ENCODE measurements at regions not wholly inside any gene's neighbourhood (a gene's known extent, or its start where the extent isn't known, plus 50 kb on each side); places are given as distances from the start of the nearest gene placed in this dataset.

- no peaks in the 10 kb centered on the region for H3K9me3 ChIP-seq (ENCODE audit: control insufficient read depth, low read depth, low read length)
- Mint-ChIP-seq H3K4me1 (no peaks in the 10 kb centered on the region), H3K4me3 (no peak overlapping the region), H3K27ac (no peak overlapping the region), H3K9me3 (peaks cover 22 to 28% of the 10 kb centered on the region in 2 experiments), H3K27me3 (ENCODE audit: low read depth) (no peaks in the 10 kb centered on the region; the same call in 1 of the 2 replicates), H3K36me3 (ENCODE audit: insufficient read depth in 1 of 3, low read depth in 3 of 3) (peaks cover 9 to 20% (median 19%) of the 10 kb centered on the region in 3 experiments)
- no peaks in the 10 kb centered on the region for H3K79me2 ChIP-seq (ENCODE audit: insufficient read depth, low read length)
- H3K27me3 ChIP-seq (ENCODE audit: insufficient read depth, low read length) = no peaks in the 10 kb centered on the region
- H3K4me1 ChIP-seq (ENCODE audit: insufficient read depth, low read length) = no peaks in the 10 kb centered on the region
- no peak overlapping the region for H2BK20ac ChIP-seq (ENCODE audit: low read depth, low read length, poor library complexity, severe bottlenecking)
- H3K23me2 ChIP-seq (ENCODE audit: insufficient read length, low read depth, low read length, poor library complexity, severe bottlenecking) = no peaks in the 10 kb centered on the region
- H3K23ac ChIP-seq (ENCODE audit: insufficient read length, low read depth, low read length) = no peak overlapping the region
- H2AFZ ChIP-seq (ENCODE audit: low read length) = no peak overlapping the region
- no peak overlapping the region for H3K4me2 ChIP-seq (ENCODE audit: insufficient read depth, insufficient read length, low read length)
- H3K9ac ChIP-seq (ENCODE audit: extremely low read depth, insufficient read length, low read length) = no peak overlapping the region
- H3K56ac ChIP-seq (ENCODE audit: insufficient read length, low read depth, low read length) = no peak overlapping the region
- H3K27ac ChIP-seq (ENCODE audit: insufficient read length, low read depth, low read length) = no peak overlapping the region
- no peak overlapping the region for H3T11ph ChIP-seq (ENCODE audit: low read length)
- H2BK120ac ChIP-seq (ENCODE audit: low read depth, low read length, poor library complexity, severe bottlenecking) = no peak overlapping the region
- H3K79me1 ChIP-seq (ENCODE audit: insufficient read depth, low read depth, low read length, poor library complexity, severe bottlenecking) = no peaks in the 10 kb centered on the region
- H4K20me1 ChIP-seq (ENCODE audit: control insufficient read depth, insufficient read depth, insufficient read length) = no peaks in the 10 kb centered on the region
- no peak overlapping the region for H3K18ac ChIP-seq (ENCODE audit: insufficient read length, low read depth, low read length)
- WGBS (ENCODE audit: extremely low coverage, insufficient read length, low lambda C conversion rate) = no CpG with 5 or more reads among the region's 5 CpGs
- no peak overlapping the region for H2AK5ac ChIP-seq (ENCODE audit: insufficient read length, low read length)
- no peak overlapping the region for H2BK5ac ChIP-seq (ENCODE audit: insufficient read length, low read length)
- DNase-seq = no peak
- H4K5ac ChIP-seq (ENCODE audit: insufficient read length, low read depth, low read length) = no peak overlapping the region
- no peak overlapping the region for H2BK15ac ChIP-seq (ENCODE audit: low read depth, low read length)
- H2BK12ac ChIP-seq (ENCODE audit: insufficient read length, low read depth, low read length) = no peak overlapping the region
- no peak overlapping the region for H4K8ac ChIP-seq (replicated peaks; ENCODE audit: insufficient read length, low read depth, low read length)
- H4K91ac ChIP-seq (ENCODE audit: insufficient read length, low read depth, low read length) = no peak overlapping the region
- no peak overlapping the region for H3K14ac ChIP-seq (ENCODE audit: insufficient read depth, low read length)
- TF ChIP-seq CTCF (conservative IDR thresholded peaks at IDR 0.05) = no peak
- H3K4ac ChIP-seq (ENCODE audit: low read depth, low read length) = no peak overlapping the region
These were observed 321.6 kb downstream of the TFAP2A start for GRCh38 chr6:10093282-10093681.

Measured in H9 (cell line).